ENCODE measurements at regions not wholly inside any gene's neighbourhood (a gene's known extent, or its start where the extent isn't known, plus 50 kb on each side); places are given as distances from the start of the nearest gene placed in this dataset.

- no peak for DNase-seq (ENCODE audit: low read depth, low spot score)
These were observed 403.1 kb upstream of the TRIB2 start for GRCh38 chr2:12313445-12314126.

- DNase-seq (ENCODE audit: low read depth, low spot score), result no peak
These were observed 402.5 kb upstream of the TRIB2 start for GRCh38 chr2:12314127-12314760.

- DNase-seq (ENCODE audit: low read depth, low spot score), result no peak
These were observed 401.5 kb upstream of the TRIB2 start for GRCh38 chr2:12315224-12315623.

GRCh38 chr2:12316476-12316875, 400.3 kb upstream of the TRIB2 start:
- no peak for DNase-seq (ENCODE audit: low read depth, low spot score)

GRCh38 chr2:12317286-12317685, 399.4 kb upstream of the TRIB2 start:
- no peak for DNase-seq (ENCODE audit: low read depth, low spot score)

GRCh38 chr2:12317814-12318426, 398.8 kb upstream of the TRIB2 start:
- DNase-seq (ENCODE audit: low read depth, low spot score), result peak; percentile 85

- DNase-seq (ENCODE audit: low read depth, low spot score), result peak; percentile 94
These were observed 398.2 kb upstream of the TRIB2 start for GRCh38 chr2:12318427-12319057.

- DNase-seq (ENCODE audit: low read depth, low spot score), result no peak
These were observed 396.6 kb upstream of the TRIB2 start for GRCh38 chr2:12320027-12320734.

- peak; percentile 95 for DNase-seq (ENCODE audit: low read depth, low spot score)
These were observed 395.6 kb upstream of the TRIB2 start for GRCh38 chr2:12320991-12321641.

GRCh38 chr2:12321886-12322285, 394.9 kb upstream of the TRIB2 start:
- peak; percentile 20 for DNase-seq (ENCODE audit: low read depth, low spot score)

- DNase-seq (ENCODE audit: low read depth, low spot score), result peak; percentile 64
These were observed 390.9 kb upstream of the TRIB2 start for GRCh38 chr2:12325806-12326205.

GRCh38 chr2:12326449-12327190, 390.1 kb upstream of the TRIB2 start:
- DNase-seq (ENCODE audit: low read depth, low spot score), result no peak

- peak; percentile 79 for DNase-seq (ENCODE audit: low read depth, low spot score)
These were observed 385.8 kb upstream of the TRIB2 start for GRCh38 chr2:12330916-12331315.

- no peak for DNase-seq (ENCODE audit: low read depth, low spot score)
These were observed 385.0 kb upstream of the TRIB2 start for GRCh38 chr2:12331698-12332097.

GRCh38 chr2:12333293-12333692, 383.4 kb upstream of the TRIB2 start:
- no peak for DNase-seq (ENCODE audit: low read depth, low spot score)

- no peak for DNase-seq (ENCODE audit: low read depth, low spot score)
These were observed 382.2 kb upstream of the TRIB2 start for GRCh38 chr2:12334412-12334966.

- peak; percentile 30 for DNase-seq (ENCODE audit: low read depth, low spot score)
These were observed 381.6 kb upstream of the TRIB2 start for GRCh38 chr2:12335131-12335530.

- DNase-seq (ENCODE audit: low read depth, low spot score), result no peak
These were observed 380.7 kb upstream of the TRIB2 start for GRCh38 chr2:12335995-12336394.

- DNase-seq (ENCODE audit: low read depth, low spot score), result no peak
These were observed 377.6 kb upstream of the TRIB2 start for GRCh38 chr2:12338946-12339697.

- DNase-seq (ENCODE audit: low read depth, low spot score), result no peak
These were observed 376.6 kb upstream of the TRIB2 start for GRCh38 chr2:12340164-12340563.

Measured in astrocyte of the hippocampus (primary cell).